ENCODE measurements at regions not wholly inside any gene's neighbourhood (a gene's known extent, or its start where the extent isn't known, plus 50 kb on each side); places are given as distances from the start of the nearest gene placed in this dataset.
"Not testable (repeated sequence)": the region's sequence is repeated elsewhere in the genome, so short reads cannot be mapped to it uniquely, and the experiment has no call there.

- no peak for DNase-seq
Measured at GRCh38 chr10:120115959-120116358, 223.4 kb downstream of the SEC23IP start.

GRCh38 chr10:120121768-120122167, 229.2 kb downstream of the SEC23IP start:
- no peak for DNase-seq

GRCh38 chr10:120131183-120131582, 238.7 kb downstream of the SEC23IP start:
- no peak for DNase-seq

- DNase-seq, result no peak
Measured at GRCh38 chr10:120132811-120133210, 240.3 kb downstream of the SEC23IP start.

GRCh38 chr10:120138689-120139088, 246.2 kb downstream of the SEC23IP start:
- no peak for DNase-seq

- DNase-seq, result no peak
Measured at GRCh38 chr10:120145107-120145506, 252.6 kb downstream of the SEC23IP start.

- no peak for DNase-seq
Measured at GRCh38 chr10:120156614-120157274, 264.2 kb downstream of the SEC23IP start.

- DNase-seq, result no peak
Measured at GRCh38 chr10:120161111-120161510, 268.6 kb downstream of the SEC23IP start.

- no peak for DNase-seq
Measured at GRCh38 chr10:120162471-120162870, 269.9 kb downstream of the SEC23IP start.

GRCh38 chr10:120172356-120172755, 279.8 kb downstream of the SEC23IP start:
- no peak for DNase-seq

GRCh38 chr10:120174491-120174890, 282.0 kb downstream of the SEC23IP start:
- DNase-seq, result no peak

GRCh38 chr10:120177330-120177729, 279.7 kb upstream of the PLPP4 start:
- no peak for DNase-seq

GRCh38 chr10:120180160-120180559, 276.9 kb upstream of the PLPP4 start:
- DNase-seq, result no peak

GRCh38 chr10:120181154-120181553, 275.9 kb upstream of the PLPP4 start:
- DNase-seq, result no peak

- no peak for DNase-seq
Measured at GRCh38 chr10:120182431-120182830, 274.6 kb upstream of the PLPP4 start.

- no peak for DNase-seq
Measured at GRCh38 chr10:120183546-120183945, 273.5 kb upstream of the PLPP4 start.

- DNase-seq, result no peak
Measured at GRCh38 chr10:120184547-120185337, 272.3 kb upstream of the PLPP4 start.

- no peak for DNase-seq
Measured at GRCh38 chr10:120186506-120186905, 270.5 kb upstream of the PLPP4 start.

GRCh38 chr10:120187168-120187567, 269.9 kb upstream of the PLPP4 start:
- DNase-seq, result not testable (repeated sequence)

GRCh38 chr10:120188950-120189349, 268.1 kb upstream of the PLPP4 start:
- DNase-seq, result no peak

GRCh38 chr10:120195984-120196712, 260.9 kb upstream of the PLPP4 start:
- no peak for DNase-seq

GRCh38 chr10:120204877-120205276, 252.2 kb upstream of the PLPP4 start:
- no peak for DNase-seq

- no peak for DNase-seq
Measured at GRCh38 chr10:120205368-120206018, 251.5 kb upstream of the PLPP4 start.
